ENCODE measurements at regions not wholly inside any gene's neighbourhood (a gene's known extent, or its start where the extent isn't known, plus 50 kb on each side); places are given as distances from the start of the nearest gene placed in this dataset.

DNA sequence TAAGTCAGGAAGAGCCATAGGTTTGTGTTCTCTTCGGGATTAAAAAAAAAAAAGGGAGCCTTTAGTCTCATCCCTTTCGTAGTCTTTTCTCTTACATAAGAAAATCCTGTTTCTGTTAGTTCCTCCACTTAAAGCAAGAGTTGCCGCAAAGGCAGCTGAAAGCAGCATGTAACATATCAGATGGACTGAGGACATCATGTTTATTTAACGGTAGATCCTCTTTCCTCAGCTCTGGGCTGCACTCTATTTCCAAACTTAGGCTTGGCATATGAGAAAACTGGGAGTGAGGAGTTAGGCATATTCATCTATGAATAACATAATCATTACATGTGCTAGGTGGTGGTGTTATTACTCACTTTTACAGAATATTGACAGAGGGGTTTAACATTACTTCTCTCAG lies 391.2 kb downstream of the KLF12 start:
- TF ChIP-seq, protein P1, sequence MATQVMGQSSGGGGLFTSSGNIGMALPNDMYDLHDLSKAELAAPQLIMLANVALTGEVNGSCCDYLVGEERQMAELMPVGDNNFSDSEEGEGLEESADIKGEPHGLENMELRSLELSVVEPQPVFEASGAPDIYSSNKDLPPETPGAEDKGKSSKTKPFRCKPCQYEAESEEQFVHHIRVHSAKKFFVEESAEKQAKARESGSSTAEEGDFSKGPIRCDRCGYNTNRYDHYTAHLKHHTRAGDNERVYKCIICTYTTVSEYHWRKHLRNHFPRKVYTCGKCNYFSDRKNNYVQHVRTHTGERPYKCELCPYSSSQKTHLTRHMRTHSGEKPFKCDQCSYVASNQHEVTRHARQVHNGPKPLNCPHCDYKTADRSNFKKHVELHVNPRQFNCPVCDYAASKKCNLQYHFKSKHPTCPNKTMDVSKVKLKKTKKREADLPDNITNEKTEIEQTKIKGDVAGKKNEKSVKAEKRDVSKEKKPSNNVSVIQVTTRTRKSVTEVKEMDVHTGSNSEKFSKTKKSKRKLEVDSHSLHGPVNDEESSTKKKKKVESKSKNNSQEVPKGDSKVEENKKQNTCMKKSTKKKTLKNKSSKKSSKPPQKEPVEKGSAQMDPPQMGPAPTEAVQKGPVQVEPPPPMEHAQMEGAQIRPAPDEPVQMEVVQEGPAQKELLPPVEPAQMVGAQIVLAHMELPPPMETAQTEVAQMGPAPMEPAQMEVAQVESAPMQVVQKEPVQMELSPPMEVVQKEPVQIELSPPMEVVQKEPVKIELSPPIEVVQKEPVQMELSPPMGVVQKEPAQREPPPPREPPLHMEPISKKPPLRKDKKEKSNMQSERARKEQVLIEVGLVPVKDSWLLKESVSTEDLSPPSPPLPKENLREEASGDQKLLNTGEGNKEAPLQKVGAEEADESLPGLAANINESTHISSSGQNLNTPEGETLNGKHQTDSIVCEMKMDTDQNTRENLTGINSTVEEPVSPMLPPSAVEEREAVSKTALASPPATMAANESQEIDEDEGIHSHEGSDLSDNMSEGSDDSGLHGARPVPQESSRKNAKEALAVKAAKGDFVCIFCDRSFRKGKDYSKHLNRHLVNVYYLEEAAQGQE (IDR thresholded peaks at IDR 0.05; ENCODE audit: insufficient read depth in 1 of 2, low read depth in 2 of 2, low read length in 2 of 2) = no peak
- TF ChIP-seq TAF1 (IDR thresholded peaks at IDR 0.05; ENCODE audit: borderline replicate concordance, insufficient read depth, low read length) (no peak), FOXP2 (optimal IDR thresholded peaks at IDR 0.05; ENCODE audit: borderline replicate concordance, extremely low read depth, extremely low read length, insufficient read depth) (no peak), POLR2AphosphoS5 (IDR thresholded peaks at IDR 0.05; ENCODE audit: low read depth, low read length) (no peak), SIN3A (IDR thresholded peaks at IDR 0.05; ENCODE audit: borderline replicate concordance, insufficient read depth, low read length) (no peak)

DNA sequence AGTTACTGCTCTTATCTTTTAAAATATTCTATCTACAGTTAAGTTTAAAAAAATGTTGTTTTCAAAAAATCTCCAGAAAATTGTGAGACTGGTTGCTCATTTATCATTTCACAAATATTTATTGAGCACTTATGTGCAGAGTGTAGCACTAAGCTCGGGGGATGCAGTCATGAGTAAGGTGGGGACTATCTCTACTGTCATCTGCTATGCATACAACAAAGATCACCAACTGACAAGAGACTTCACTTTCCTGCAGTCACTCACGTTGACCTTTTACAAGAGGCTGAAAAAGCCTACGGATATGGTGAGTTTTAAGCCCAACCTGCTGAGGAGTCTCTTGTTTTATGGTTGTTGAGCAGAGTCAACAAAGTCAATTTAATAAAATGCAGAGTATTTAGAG lies 392.5 kb downstream of the KLF12 start:
- no peak for TF ChIP-seq TAF1 (IDR thresholded peaks at IDR 0.05; ENCODE audit: borderline replicate concordance, insufficient read depth, low read length)
- TF ChIP-seq FOXP2 (optimal IDR thresholded peaks at IDR 0.05; ENCODE audit: borderline replicate concordance, extremely low read depth, extremely low read length, insufficient read depth) = no peak
- no peak for TF ChIP-seq POLR2AphosphoS5 (IDR thresholded peaks at IDR 0.05; ENCODE audit: low read depth, low read length)
- TF ChIP-seq SIN3A (IDR thresholded peaks at IDR 0.05; ENCODE audit: borderline replicate concordance, insufficient read depth, low read length) = no peak
- TF ChIP-seq, protein P1 (IDR thresholded peaks at IDR 0.05; ENCODE audit: insufficient read depth in 1 of 2, low read depth in 2 of 2, low read length in 2 of 2) = no peak

DNA sequence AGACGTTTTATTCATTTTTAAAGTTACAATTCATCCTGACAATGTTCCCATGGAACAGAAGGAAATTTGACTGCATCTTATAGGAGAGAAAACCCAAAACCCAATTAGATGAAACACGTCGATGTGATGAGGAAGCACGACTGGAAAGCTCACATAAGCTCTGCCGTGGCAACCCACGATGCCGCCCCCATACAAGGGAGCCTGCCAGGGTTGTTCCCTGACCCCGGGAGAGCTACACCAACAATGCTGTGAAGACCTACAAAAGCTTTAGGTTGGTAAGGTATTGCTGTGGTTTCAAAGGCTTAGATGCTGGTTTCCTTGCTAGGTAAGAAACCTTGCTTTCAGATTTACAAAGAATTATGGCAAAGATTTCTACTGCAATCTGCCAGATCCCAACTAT lies 393.1 kb downstream of the KLF12 start:
- TF ChIP-seq FOXP2 (optimal IDR thresholded peaks at IDR 0.05; ENCODE audit: borderline replicate concordance, extremely low read depth, extremely low read length, insufficient read depth) = no peak
- TF ChIP-seq TAF1 (IDR thresholded peaks at IDR 0.05; ENCODE audit: borderline replicate concordance, insufficient read depth, low read length) = no peak
- TF ChIP-seq POLR2AphosphoS5 (IDR thresholded peaks at IDR 0.05; ENCODE audit: low read depth, low read length) = no peak
- TF ChIP-seq SIN3A (IDR thresholded peaks at IDR 0.05; ENCODE audit: borderline replicate concordance, insufficient read depth, low read length) = no peak
- TF ChIP-seq, protein P1 (IDR thresholded peaks at IDR 0.05; ENCODE audit: insufficient read depth in 1 of 2, low read depth in 2 of 2, low read length in 2 of 2) = no peak

DNA sequence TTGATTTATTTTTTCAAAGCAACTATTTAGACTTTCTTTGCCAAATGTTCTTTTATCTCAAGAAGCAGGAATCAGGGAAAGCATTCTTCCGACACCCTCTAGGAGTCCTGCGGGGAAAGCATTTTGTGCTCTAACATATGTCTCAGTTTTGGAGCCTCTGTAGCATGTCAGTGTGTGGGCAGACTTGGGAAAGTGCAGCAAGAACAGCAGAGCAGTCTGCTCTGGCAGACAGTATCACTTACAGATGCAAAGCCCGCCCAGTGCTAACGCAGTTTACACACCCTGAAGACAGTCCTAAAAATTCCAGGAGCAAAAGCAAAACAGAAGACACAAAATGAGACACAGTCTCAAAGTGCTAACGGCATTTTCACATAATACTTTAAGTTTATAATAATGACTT lies 393.5 kb downstream of the KLF12 start:
- TF ChIP-seq TAF1 (IDR thresholded peaks at IDR 0.05; ENCODE audit: borderline replicate concordance, insufficient read depth, low read length) = no peak
- no peak for TF ChIP-seq SIN3A (IDR thresholded peaks at IDR 0.05; ENCODE audit: borderline replicate concordance, insufficient read depth, low read length)
- TF ChIP-seq POLR2AphosphoS5 (IDR thresholded peaks at IDR 0.05; ENCODE audit: low read depth, low read length) = no peak
- TF ChIP-seq FOXP2 (optimal IDR thresholded peaks at IDR 0.05; ENCODE audit: borderline replicate concordance, extremely low read depth, extremely low read length, insufficient read depth) = no peak
- TF ChIP-seq, protein P1 (IDR thresholded peaks at IDR 0.05; ENCODE audit: insufficient read depth in 1 of 2, low read depth in 2 of 2, low read length in 2 of 2) = no peak

DNA sequence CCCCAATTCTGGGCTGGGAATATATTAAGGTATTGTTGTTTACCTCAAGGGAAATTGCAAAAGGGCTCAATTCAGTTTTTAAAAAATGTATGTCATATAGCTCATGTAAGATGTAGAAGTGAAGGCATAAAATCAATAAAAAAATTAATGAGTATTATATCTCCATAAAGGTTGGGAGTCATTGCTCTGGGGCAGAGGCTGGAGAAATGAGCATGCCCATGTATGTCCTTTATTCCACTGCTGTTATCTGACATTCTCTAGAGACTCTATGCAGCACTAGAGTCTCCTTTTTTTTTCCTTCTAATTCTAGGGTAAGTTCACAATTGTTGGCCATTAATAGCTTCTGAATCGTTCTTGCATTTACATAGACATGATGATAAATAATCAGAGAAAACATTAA lies 394.8 kb downstream of the KLF12 start:
- TF ChIP-seq FOXP2 (optimal IDR thresholded peaks at IDR 0.05; ENCODE audit: borderline replicate concordance, extremely low read depth, extremely low read length, insufficient read depth) = no peak
- TF ChIP-seq SIN3A (IDR thresholded peaks at IDR 0.05; ENCODE audit: borderline replicate concordance, insufficient read depth, low read length) = no peak
- TF ChIP-seq, protein P1 (IDR thresholded peaks at IDR 0.05; ENCODE audit: insufficient read depth in 1 of 2, low read depth in 2 of 2, low read length in 2 of 2) = no peak
- no peak for TF ChIP-seq POLR2AphosphoS5 (IDR thresholded peaks at IDR 0.05; ENCODE audit: low read depth, low read length)
- TF ChIP-seq TAF1 (IDR thresholded peaks at IDR 0.05; ENCODE audit: borderline replicate concordance, insufficient read depth, low read length) = no peak

Measured in PFSK-1 (cell line).